G401 (cell line): ENCODE measurements at regions not wholly inside any gene's neighbourhood (a gene's known extent, or its start where the extent isn't known, plus 50 kb on each side); places are given as distances from the start of the nearest gene placed in this dataset.

Experiments
- DNase-seq: peaks from one replicate; pipeline ENCODE4 v3.0.0-alpha.2; 2015; ENCODE audit warnings: low spot score
- in situ Hi-C: cut with HindIII; loops from 2 replicates; pipeline ENCODE4 v1.10.0; 2016; ENCODE audit warnings: low sequenced_read_pairs, mixed read lengths

DNA sequence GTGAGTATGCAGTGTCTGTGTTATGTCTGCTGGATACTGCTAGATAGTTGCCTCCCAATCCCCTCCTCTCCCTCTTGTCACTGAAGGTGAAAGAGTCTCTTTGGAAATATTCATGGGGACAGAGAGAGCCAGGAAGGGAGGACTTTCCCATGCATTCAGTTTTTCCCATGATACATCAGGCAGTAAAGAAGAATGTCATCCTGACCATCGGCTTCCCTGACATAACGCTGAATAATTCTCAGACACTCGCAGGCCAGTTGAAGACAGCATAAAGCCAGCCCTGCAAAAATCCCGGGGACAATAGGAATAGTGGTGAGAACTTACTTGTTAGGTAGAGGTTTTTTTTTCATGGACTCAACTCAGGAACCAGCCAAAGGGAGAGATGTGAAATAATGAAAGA lies 58.1 kb downstream of the KLF4 start:
- DNase-seq: no peak
- in situ Hi-C loops: no loop called here

DNA sequence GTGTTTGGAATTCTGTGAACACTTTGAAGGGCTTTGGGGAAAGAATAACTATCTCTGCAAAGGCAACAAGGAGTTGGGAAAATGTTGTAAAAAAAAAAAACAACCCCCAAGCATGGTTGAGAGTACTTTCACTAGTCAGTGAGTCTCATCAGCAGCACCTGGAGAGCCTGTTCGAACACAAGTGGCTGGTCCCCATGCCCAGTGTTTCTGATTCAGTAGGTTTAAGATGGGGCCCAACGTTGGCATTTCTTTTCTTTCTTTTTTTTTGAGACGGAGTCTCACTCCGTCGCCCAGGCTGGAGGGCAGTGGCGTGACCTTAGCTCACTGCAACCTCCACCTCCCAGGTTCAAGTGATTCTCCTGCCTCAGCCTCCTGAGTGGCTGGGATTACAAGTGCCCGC lies 59.5 kb downstream of the KLF4 start:
- no peak for DNase-seq
- in situ Hi-C loops: no loop called here

DNA sequence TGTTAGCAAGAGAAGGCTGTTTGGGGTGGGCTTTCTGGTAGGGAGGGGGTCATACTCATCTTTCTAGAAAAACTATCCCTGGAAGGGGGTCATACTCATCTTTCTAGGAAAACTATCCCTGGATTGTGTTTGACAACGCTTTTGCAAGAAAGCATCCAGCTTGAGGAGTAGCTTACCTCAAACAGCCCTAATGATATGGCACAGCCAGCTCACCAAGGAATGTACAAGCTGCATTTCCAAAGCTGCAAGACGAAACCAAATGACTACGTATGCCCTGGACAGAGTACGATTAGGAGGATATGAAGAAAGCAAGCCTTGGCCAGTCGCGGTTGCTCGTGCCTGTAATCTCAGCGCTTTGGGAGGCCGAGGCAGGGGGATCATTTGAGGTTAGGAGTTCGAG lies 63.4 kb downstream of the KLF4 start:
- no peak for DNase-seq
- in situ Hi-C loops: no loop called here

DNA sequence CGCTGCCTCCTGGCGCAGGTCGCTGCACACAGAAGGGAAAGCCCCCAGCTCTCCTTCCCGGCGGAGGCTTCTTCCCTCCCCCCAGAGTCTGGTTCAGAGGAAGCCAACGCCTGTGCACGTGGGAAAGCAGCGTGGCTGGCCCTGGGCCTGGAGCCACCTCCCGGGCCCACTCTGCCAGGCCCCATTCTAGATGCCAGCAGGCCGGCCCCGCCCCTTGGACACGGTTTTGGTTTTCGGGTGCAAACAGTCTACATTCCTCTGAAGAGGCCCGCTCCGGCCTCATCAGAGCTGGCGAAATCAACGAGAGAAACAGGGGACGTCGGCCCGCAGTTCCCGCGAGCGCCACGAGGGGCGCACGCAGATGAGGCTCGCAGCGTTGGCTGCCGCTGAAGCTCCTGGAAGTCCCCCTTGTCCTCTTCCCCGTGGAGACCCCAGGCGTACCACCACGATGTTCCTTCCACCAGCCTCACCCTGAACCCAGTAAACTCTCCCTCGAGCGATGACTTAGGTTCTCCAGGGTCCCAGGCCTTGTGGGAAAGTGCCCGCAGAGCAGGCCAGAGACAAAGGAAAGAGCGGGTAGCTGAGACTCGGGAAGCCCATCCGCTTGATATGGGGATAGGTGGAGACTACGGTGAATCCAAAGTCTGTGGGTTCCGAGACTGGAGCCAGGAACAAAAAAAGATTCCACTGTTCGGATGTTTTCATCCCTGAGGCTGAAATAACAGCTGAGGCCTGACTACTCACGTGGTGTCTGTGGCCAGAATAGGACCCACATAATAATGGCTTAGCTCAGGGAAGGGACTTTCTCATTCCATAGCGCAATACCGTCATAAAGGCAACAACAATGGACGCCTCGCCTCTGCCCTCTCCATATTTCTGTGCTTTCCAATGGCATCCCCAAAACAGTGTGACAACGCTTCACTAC lies 64.2 kb downstream of the KLF4 start:
- peak; percentile 87 for DNase-seq
- in situ Hi-C loops: no loop called here

DNA sequence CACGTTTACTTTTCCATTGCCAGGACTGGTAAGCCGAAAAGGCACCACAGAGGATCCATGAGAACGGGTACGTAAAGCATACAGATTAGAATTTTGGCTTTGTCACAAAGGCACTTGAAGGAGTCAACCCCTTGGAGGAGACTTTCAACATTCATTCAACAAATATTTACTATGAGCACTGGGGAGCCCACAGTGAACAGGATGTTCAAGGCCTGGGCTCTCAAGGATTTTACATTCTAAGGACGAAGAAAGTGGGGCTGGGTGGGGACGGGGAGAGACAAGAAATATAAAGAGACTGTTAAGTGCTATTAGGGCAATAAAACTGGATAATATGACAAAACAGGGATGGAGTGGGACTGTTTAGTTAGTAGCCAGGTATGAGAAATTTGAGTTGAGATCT lies 66.0 kb downstream of the KLF4 start:
- DNase-seq: no peak
- in situ Hi-C loops: no loop called here

DNA sequence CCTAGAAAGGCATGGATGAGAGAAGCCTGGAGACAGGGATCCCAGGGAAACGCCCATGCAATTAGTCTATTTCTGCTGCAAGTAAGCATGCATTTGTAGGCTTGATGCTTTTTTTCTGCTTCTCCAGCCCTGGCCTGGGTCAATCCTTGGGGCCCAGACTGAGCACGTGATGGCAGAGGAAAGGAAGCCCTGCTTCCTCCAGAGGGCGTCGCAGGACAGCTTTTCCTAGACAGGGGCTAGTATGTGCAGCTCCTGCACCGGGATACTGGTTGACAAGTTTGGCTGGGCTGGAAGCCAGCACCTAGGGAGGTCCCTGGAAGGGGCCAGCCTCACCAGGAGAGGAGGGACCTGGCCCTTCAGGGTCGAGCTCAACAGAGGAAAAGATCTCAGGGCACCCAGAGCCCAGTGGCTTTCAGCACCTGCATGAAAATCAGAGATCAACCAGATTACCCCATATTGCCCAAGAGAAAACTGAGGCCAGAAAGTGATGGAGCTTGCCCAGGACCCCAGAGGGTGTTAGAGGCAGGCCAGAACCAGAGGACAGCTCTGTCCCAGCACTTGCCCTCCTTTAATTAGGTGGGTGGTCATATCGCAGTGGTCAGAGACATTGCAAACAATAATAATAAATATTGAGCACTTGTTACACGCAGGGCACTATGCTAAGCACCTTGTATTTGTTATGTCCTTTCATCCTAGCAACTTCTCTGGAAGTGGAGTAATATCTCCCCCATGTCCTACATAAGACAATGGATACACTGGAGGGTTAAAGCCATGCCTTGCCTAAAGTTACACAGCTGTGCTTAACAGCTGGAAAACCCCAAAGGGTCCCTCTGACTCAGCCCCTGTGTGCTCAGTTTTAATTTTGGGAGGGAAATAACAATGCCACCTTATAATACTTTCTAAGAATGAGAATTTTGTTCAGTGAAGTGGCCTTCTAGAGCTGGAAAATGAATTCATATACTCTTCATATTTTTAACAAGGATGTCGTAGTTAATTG lies 67.1 kb downstream of the KLF4 start:
- DNase-seq: peak; percentile 47
- in situ Hi-C loops: no loop called here

DNA sequence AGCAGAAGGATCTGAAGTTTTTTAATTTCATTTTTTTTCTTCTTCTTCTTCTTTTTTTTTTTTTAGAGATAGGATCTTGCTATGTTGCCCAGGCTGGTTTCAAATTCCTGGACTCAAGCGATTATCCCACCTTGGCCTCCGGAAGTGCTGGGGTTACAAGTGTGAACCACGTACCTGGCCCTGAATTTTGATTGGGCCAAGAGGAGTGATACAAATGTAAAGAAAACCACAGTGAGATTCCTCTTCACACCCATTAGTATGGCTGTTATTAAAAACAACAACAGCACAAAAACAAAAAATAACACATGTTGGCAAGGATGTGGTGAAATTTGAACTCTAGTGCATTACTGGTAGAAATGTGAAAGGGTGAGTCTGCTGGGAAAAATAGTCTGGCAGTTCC lies 79.1 kb downstream of the KLF4 start:
- in situ Hi-C loops: no loop called here
- DNase-seq: no peak

DNA sequence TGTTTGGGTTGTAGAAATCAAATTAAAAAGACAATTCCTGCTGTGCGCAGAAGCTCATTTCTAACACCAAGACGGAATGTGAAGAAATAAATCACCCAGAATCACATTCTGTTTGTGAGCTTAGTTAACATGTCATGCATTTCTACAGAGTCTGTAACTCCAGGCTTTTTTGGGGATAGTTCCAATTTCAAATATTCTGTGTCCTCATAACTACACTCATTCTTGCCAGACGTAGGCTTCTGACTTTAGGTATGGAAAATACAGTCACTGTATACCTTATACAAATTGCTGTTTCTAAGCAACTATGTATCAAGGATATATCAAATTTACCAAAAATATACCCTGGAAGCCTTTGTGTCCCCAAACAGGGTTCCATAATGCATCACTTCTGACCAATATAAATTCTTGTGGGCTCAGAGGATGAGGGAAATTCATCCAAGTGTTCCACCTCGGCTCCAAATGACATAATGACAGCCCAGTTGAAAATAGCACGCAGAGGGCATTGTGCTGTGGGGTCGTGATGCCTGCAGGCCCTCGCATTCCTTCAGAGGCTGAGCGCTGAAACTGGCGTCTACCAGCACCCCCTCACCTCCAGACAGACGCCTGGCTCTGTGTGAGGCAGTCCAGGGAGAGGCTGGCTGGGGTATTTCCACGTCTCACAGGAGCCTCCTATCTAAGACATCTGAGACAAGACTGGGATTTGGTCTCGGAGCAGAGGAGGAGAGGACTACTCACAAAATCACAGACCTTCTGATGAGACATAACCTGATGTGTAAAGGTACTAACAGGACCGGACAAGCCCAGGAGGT lies 79.8 kb downstream of the KLF4 start:
- in situ Hi-C loops: no loop called here
- no peak for DNase-seq

DNA sequence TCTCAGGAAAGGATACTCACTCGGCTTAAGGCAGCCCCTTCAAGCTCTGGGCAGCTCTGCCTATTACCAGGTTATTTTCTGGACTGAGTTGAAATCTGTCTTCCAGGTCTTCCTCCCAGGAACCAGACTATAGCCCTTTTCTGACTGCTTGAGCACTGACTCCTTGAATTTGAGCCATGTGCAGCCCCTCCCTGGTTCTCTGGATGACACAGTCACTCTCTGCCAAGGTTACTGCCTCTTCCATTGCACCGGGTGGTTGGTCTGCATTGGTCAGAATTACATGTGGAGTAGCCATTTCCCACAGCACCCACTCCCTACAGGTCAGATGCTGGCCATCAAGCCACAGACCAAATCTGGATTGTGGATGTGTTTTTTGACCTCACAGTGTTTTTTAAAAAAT lies 81.9 kb downstream of the KLF4 start:
- in situ Hi-C loops: no loop called here
- DNase-seq: no peak

DNA sequence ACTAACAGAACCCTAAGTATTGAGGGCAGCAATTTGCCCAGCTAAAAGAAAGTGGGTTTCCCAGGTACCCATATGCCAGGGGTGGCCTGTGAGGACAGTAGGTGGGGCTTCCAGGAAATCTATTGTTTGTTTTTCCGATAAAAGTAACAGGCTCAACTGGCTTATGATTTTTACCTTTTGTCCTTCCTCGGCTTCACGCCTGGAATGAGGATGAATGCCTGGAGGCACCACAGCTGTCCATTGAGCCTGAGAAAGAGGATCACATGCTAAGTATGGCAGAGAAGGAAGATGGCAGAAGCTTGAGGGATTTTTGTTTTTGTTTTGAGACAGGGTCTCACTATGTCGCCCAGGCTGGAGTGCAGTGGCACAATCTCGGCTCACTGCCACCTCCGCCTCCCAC lies 84.1 kb downstream of the KLF4 start:
- no peak for DNase-seq
- in situ Hi-C loops: no loop called here

DNA sequence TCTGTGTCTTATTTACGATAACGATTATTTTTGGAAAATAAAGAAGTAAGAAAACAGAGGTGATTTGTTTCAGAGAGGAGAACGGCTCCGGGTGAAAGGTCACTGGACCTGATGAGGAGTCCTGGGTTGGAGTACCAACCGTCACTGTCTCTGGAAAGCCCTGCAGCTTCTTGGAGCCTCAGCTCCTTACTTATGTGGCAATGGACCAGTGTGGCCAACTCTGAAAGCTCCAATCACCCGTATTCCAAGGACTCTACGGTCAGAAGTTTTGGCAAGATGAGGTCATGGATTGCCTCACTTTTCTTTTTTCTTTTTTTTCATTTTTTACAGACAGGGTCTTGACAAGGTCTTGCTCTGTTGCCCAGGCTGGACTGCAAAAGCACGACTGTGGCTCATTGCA lies 84.8 kb downstream of the KLF4 start:
- DNase-seq: no peak
- in situ Hi-C loops: no loop called here

DNA sequence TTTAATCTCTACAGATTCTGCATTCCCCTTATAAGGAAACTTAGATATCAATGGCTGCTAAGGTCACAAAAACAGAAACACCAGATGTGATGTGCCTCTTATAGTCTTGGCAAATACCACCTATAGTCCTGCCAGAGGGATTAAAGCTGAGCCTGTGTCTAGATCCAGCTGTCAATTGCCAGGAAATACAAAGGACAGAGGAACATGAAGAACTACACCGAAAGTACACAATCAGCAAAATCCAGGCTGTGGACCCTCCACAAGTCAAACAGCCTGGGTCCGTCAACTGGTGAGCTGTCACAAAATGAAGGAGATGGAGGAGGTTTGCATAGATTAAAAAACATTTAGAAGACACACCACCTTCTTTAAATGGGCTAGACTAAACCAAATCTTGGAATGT lies 85.4 kb downstream of the KLF4 start:
- DNase-seq: no peak
- in situ Hi-C loops: no loop called here

DNA sequence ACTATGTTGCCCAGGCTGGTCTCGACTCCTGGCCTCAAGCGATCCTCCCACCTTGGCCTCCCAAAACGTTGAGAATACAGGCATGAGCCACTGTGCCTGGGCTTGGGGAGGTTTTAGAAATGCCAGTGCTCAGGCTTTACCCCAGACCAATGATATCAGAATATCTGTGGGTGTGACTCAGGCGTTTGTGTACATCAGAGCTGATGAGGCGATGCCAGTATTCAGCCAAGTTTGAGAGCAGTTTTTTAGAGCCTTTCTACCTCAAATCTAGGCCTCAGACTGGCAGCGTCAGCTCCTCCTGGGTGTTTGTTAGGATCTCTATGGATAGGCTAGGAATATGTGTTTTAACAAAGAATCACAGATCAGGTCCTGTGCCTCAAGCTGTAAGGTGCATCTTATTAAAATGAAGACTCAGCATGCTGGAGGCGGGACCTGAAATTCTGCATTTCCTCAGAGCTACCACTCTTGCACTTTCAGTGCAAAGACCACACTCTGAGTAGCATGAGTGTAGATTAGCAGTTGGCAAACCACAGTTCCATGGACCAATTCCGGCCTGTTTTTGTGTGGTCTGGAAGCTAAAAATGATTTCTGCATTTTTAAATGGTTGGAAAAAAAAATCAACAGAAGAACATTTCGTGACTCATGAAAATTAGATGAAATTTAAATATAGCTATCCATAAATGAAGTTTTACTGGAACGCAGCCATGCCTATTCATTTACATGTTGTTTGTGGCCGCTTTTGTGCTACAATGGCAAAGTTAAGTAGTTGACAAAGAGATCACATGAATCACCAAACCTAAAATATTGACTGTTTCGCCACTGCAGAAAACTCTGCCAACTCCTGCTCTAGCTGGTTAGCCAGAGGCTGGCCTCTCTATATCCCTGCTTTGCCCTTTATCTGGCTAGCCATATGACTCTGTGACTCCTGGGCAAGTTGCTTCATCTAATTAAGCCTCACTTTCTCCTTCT lies 92.2 kb downstream of the KLF4 start:
- in situ Hi-C loops: no loop called here
- DNase-seq: no peak

DNA sequence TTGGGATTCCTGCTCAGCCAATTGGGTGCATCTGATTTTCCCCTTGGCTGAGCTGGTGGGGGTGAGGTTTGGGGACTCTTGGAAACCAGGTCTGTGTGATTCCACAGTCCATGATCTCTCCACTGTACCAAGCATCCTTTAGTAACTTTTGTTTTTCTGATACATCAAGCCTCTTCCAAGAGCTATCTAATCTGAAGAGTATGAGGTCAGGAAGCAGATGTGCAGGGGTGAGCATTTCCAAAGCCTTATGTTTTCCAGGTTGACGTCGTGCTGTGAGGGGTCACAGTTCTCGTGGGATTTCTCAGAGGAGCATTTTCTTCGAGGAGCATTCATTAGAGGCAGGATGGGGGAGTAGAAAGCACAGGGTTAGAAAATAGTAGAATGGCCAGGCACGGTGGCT lies 95.3 kb downstream of the KLF4 start:
- in situ Hi-C loops: no loop called here
- no peak for DNase-seq

DNA sequence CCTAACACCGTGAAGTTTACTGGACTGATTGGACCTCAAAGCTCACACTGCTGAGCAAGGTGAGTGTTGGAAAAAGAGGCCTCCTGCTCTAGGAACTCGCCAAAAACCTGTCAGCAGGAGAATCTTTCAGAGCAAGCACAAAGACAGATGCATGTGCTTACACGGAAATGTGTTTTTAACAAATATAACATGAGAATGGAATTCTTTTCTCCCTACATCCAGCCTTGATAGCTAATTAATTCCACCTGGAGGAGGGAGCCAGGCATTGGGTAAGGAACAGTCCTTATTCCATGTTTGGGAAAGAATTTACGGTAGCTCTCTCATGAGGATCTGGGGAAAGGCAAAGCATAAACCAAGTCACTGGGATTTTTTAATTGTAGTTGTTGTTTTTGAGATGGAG lies 98.8 kb downstream of the KLF4 start:
- DNase-seq: no peak
- in situ Hi-C loops: no loop called here

DNA sequence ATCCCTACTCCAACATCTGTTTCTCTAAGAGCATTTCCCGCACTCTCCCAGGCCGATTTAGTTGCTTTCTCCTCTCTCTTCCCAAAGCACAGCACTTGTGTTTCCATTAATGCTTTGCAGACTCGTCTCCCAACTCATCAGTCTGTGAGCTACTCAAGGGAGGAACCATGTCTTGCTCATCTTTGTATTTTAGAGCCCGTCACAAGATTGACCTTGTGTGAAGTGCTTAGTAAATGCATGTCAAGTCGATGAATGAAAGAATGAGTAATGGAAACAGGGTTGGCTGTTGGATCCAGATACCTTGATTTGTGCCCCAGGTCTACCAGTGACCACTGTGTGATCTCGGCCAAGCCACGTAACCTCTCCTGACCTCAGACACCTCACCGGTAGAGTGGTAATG lies 99.3 kb downstream of the KLF4 start:
- no peak for DNase-seq
- in situ Hi-C loops: no loop called here

DNA sequence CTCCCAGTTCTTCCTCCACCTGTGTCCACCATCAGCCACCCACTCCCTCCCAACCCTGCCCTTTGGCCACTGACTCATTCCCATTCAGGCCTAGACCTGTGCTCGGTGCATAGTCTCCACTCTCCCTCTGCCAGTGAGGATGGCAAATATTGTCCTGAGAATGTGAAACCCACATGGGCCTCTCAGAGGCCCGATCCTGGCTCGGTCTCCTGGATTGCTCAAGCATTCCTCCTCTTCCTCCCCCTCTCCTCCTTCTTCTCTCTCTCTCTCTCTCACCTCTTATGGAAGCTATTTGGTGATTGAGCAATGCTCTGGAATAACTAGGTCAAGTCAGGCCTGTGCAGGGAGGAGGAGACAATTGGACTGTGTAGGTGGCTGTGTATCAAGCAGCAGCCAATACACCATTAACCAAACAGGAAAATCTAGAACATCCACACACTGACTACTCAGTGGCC lies 99.9 kb downstream of the KLF4 start:
- DNase-seq: peak; percentile 79
- in situ Hi-C loops: no loop called here

DNA sequence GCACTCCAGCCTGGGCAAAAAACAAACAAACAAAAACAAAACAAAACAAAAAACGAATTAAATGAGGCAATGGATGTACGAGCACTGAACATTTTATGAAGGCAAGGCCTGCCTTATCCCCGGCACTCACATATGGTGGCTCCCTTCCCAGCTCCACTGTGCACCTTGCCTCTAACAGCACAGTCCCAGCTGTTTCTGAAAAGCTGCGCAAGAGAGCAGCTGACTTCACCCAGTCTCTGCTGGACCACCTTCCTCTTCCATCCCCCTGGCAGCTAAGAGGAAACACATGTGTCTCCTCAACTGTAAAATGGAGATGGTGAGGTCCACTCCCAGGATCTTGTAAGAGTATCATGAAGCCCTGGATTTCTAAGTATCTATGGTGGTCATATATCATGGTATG lies 100.7 kb downstream of the KLF4 start:
- no peak for DNase-seq
- in situ Hi-C loops: no loop called here
